ENCODE measurements at regions not wholly inside any gene's neighbourhood (a gene's known extent, or its start where the extent isn't known, plus 50 kb on each side); places are given as distances from the start of the nearest gene placed in this dataset.
"Not testable (repeated sequence)": the region's sequence is repeated elsewhere in the genome, so short reads cannot be mapped to it uniquely, and the experiment has no call there.

DNA sequence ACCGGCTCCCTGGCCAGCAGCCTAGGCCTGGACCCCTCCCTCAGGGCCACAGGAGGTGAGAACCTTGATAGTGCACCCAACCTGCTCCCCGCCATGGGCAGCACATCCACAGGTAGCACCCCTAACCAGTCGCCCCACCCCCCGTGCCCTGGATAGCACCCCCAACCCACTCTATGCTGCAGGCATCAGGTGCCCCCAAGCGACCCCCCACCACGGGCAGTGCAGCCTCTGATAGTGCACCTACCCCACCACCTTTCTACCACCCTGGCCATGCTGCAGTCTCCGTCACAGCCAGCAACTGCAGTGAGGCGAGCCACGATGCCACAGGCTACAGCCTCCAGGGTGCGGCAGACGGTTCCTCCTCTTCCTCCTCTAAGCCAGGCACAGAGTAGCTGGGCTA lies 55.6 kb downstream of the SOWAHC start:
- Mint-ChIP-seq H3K27me3 (peaks cover 5% of the 10 kb centered on the region), H3K4me1 (no peaks in the 10 kb centered on the region), H3K27ac (no peak overlapping the region), H3K4me3 (no peak overlapping the region), H3K9me3 (ENCODE audit: low read depth) (no peaks in the 10 kb centered on the region), H3K36me3 (no peaks in the 10 kb centered on the region)
- DNase-seq = no peak
- no peak for ATAC-seq
- CTCF ChIA-PET = no interaction called here

DNA sequence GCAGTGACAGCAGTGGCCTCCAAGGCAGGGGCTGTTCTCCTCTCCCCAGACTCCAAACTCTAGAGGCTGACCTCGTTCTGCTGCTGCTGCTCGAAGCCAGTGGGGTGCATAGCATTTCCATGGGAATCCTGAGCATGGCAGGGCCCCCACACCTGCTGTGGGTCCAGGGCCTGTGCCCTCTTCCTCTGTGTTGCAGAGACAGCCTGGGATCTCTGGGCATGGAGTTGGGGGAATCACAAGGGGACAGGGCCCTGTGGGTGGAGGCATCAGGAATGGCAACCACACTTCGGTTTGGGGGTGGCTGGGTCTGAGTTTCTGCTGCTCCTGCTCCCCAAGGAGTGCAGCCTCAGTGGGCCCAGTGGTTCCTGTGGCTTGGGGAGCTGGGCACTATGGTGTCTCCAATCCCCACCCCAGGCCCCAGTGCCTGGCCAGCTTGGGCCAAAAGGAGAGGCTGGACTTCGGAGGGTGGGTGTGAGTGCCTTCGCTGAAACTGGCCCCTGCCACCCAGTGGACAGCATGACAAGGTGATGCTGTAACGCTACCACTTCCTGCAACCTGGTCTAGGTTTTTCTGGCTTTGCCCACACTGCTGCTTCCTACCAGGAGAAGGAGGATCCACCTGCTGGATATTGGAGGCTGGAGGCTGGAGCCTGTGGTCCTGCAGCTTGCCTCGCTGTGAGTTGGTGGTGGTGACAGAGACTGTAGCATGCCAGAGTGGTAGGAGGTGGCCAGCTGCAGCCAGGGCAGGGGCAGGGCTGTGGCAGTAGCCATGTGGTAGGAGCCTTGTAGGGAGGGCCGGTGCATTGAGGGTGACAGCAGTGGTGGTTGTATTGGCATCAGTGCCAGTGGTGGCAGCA lies 56.6 kb downstream of the SOWAHC start:
- DNase-seq (no peak), ATAC-seq (no peak)
- Mint-ChIP-seq H3K9me3 (ENCODE audit: low read depth) (no peaks in the 10 kb centered on the region), H3K27ac (no peak overlapping the region), H3K27me3 (peaks cover 5% of the 10 kb centered on the region), H3K4me3 (no peak overlapping the region), H3K36me3 (no peaks in the 10 kb centered on the region), H3K4me1 (no peaks in the 10 kb centered on the region)
- CTCF ChIA-PET = no interaction called here

DNA sequence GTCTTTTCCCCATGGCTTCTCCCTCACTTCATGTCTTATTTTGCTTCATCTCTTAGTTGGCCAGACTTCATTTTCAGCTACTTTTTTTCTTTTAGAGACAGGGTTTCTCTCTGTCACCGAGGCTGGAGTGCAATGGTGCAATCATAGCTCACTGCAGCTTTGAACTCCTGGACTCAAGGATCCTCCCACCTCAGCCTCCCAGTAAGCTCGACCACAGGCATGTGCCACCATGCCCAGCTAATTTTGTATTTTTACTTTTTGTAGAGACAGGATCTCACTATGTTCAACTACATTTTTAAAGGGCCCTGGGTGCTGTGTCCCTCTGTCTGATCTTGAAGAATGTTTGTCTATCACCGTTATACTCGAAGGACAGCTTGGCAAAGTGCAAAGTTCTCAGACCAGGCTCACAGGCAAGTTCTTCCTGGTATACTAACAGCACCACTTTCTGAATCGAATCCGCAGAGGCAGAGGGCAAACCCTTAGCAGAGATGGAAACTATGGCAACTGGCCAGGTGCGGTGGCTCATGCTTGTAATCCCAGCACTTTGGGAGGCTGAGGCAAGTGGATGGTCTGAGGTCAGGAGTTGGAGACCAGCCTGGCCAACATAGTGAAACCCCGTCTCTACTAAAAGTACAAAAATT lies 60.9 kb downstream of the SOWAHC start:
- H3K27ac Mint-ChIP-seq = no peak overlapping the region
- CTCF ChIA-PET = no interaction called here
- H3K36me3 Mint-ChIP-seq = no peaks in the 10 kb centered on the region
- H3K4me3 Mint-ChIP-seq = no peak overlapping the region
- no peaks in the 10 kb centered on the region for H3K4me1 Mint-ChIP-seq
- H3K27me3 Mint-ChIP-seq = peaks cover 6% of the 10 kb centered on the region
- no peaks in the 10 kb centered on the region for H3K9me3 Mint-ChIP-seq (ENCODE audit: low read depth)
- DNase-seq = no peak
- no peak for ATAC-seq

DNA sequence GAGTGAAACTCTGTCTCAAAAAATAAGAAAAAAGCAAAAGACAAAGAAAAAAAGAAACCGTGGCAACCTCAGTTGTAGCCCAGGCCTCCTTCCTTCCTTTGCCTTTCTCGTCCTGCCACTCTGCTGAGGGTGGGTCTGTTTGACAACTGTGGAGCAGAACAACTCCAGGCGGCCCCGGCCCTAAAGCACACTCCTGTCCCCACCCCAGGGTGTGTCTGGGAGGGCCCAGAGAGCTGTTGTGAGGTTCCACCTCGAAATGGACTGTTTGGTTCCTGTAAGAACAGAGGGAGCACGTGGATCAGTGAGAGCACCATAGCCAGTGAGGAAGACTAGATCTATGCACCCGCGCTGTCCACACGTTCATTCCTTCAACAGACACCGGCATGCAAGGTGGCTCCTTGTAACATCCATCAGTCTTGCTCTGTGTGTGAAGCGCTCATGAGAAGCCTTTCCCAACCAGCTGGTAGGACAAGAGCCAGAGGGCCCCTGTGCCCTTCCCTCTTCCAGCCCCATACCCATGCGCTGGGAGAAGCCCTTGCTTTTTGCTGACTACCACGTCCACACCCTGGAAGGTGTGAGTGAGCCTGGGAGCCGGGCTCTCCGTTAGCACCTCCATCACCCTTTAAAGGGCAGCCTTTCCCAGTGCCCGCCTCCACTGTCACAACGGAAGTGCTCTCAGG lies 61.6 kb downstream of the SOWAHC start:
- Mint-ChIP-seq H3K36me3 (no peaks in the 10 kb centered on the region), H3K27me3 (peaks cover 6% of the 10 kb centered on the region), H3K9me3 (ENCODE audit: low read depth) (no peaks in the 10 kb centered on the region), H3K27ac (no peak overlapping the region), H3K4me3 (no peak overlapping the region), H3K4me1 (no peaks in the 10 kb centered on the region)
- DNase-seq (no peak), ATAC-seq (no peak)
- CTCF ChIA-PET = no interaction called here

DNA sequence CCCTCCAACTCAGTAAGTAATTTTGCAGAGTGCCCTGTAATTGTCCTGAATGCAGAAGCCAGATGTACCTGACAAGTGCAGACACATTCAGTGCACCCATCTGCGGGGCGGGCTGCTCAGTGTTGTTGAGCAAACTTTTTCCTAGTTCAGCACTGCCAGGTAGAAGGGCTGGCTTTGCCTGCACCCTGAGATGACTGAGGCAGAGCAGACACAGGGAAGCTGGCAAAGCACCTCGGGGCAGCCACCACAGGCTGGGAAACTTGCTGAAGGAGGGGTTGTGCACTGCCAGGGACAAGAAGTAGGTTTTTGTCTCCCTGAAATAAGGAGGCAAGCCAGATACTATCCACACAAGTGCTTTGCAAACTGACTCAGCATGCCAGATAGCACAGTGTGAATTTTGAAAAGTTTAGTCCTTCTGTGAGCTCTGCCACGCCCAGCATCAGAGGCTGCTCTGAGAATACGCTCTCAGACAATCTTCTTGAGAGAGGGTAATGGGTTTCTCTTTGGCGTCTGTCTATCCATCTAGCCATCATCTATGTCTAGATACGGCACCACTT lies 62.3 kb downstream of the SOWAHC start:
- CTCF ChIA-PET = no interaction called here
- no peaks in the 10 kb centered on the region for H3K36me3 Mint-ChIP-seq

DNA sequence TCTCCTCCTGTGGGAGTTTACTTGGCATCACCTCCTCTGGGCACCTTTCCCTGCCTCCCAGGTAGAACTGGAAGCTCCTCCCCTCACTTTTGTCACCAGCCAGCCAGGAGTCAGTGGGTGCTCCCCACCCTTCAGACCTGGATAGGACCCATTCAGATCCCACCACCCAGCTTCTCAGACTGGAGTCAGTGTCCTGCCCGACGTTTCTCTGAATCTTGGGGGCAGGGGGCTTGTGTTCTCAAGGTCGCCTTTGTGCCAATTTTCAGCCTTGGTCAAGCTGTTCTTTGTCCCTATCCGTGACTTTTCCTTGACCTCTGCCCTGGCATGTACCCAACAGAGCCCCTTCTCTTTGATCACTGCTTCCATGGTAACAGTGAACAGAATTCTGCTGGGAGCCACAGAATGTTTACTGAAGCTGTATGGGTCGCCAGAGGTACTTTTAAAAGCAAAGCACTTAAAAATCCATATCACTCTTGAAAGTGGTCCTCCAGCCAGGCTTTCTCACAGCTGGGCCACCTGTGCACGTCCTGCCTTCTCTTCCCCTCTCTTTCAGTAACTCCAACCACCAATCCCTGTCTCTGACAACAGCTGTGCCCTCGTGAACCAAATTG lies 63.1 kb downstream of the SOWAHC start:
- H3K27ac Mint-ChIP-seq; H3K36me3 Mint-ChIP-seq; ATAC-seq; DNase-seq; H3K4me1 Mint-ChIP-seq; H3K4me3 Mint-ChIP-seq; CTCF ChIA-PET; H3K9me3 Mint-ChIP-seq (ENCODE audit: low read depth): not testable (repeated sequence)
- H3K27me3 Mint-ChIP-seq = peaks cover 13% of the 10 kb centered on the region

More for the DNA sequence above, 62.3 kb downstream of the SOWAHC start:
- H3K9me3 Mint-ChIP-seq (ENCODE audit: low read depth) = no peaks in the 10 kb centered on the region
- H3K27ac Mint-ChIP-seq = no peak overlapping the region
- no peak overlapping the region for H3K4me3 Mint-ChIP-seq
- peaks cover 13% of the 10 kb centered on the region for H3K27me3 Mint-ChIP-seq
- ATAC-seq (no peak), DNase-seq (no peak)
- H3K4me1 Mint-ChIP-seq = no peaks in the 10 kb centered on the region

DNA sequence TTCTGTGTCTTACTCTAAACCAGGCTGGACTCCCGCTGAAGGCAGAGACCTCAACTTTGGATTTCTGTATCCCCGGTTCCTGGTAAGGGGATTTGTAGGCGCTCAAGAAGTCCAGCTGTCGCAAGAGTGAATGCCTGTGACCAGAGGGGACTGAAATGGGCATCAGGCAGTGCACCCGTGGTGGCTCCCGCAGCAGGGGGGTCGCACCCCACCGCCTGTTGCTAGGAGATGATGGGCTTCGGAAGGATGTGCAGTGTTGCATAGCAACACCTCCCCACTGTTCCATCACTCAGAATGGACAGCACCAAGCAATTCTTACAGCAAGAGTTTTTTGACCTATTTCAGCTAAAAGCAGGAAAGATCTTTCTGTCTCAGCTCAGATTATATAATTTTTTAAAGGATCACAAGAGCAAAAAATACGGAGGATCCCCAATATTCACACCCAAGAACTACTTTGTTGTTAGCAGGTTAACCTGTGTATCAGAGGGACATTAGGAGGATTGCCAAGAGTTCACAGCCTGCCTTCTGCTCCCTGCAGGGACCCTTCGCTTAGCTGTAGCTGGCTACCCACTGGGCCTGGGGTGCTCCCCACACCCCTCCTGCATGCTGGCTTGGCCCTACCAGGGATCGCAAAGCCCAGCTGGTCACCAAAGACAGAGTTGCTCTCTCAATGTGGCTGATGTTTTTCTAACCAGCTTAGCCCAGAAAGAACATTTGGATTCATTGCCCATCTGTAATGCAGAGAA lies 63.8 kb downstream of the SOWAHC start:
- Mint-ChIP-seq H3K4me1 (no peaks in the 10 kb centered on the region), H3K4me3 (no peak overlapping the region), H3K27ac (no peak overlapping the region), H3K27me3 (peaks cover 13% of the 10 kb centered on the region), H3K9me3 (ENCODE audit: low read depth) (no peaks in the 10 kb centered on the region), H3K36me3 (no peaks in the 10 kb centered on the region)
- CTCF ChIA-PET = no interaction called here
- DNase-seq (no peak), ATAC-seq (no peak)

DNA sequence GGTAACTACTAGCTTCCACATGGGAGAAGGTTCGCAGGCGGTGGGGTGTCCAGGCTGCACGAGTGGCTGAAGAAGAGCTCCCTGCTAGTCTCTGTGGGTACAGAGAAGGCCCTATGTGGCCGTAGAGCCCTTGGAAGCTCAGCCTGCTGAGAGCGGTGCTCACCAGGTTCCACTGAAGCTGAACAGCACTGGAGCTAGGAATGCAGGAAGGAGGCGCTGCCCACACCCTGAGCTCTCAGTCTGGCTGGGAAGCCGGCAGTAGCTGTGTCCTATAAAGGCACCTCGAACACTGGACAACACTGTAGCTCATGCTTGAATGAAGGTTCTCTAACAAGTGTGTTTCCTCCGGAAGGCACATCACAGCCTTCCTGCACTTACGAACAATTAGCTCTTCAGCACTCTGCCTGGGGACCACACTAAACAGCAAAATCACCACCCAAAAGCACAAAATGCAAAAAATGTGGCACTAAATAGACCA lies 64.6 kb downstream of the SOWAHC start:
- ATAC-seq; H3K27ac Mint-ChIP-seq; H3K4me3 Mint-ChIP-seq; H3K4me1 Mint-ChIP-seq; CTCF ChIA-PET; DNase-seq; H3K36me3 Mint-ChIP-seq; H3K9me3 Mint-ChIP-seq (ENCODE audit: low read depth): not testable (repeated sequence)
- peaks cover 13% of the 10 kb centered on the region for H3K27me3 Mint-ChIP-seq

DNA sequence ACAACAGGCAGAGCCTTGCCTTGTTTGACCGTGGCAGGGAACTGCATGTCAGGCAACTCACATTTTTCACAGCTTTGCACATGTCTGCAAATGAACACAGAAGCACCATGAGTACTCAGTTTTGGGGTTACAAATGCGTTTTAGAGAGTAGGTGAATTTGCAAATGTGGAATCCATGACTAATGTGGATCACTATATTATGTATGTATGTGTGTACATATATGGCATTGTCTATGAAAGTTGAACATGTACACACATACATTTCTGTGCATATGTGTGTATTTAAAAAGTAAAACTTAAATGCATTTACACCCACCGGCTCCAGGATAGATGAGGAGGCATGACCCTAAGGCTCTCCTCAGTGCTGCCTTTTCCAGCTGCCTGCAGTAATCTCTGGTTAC lies 65.1 kb downstream of the SOWAHC start:
- no peak for DNase-seq
- H3K4me3 Mint-ChIP-seq = no peak overlapping the region
- H3K27me3 Mint-ChIP-seq = peaks cover 13% of the 10 kb centered on the region
- CTCF ChIA-PET = no interaction called here
- H3K27ac Mint-ChIP-seq = no peak overlapping the region
- H3K9me3 Mint-ChIP-seq (ENCODE audit: low read depth) = no peaks in the 10 kb centered on the region
- H3K4me1 Mint-ChIP-seq = no peaks in the 10 kb centered on the region
- no peaks in the 10 kb centered on the region for H3K36me3 Mint-ChIP-seq
- no peak for ATAC-seq

DNA sequence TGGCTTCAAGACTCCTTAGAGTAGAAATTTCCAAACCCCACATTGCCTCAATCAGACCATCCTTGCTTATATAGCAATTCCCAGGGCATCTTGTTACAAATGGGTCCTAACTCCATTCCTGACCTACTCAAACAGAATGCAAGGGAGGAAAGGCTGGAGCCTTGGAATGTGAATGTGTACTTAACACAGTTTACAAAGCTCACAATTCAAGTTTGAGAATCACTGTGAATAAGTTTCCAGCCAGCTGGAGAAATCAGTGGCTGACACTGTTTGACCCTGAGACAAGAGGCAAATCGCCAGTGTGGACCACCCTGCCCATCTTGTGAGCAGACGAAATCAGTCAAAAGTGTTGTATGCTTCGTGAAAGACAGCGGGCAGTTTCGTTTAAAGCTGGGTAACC lies 65.5 kb downstream of the SOWAHC start:
- no peaks in the 10 kb centered on the region for H3K36me3 Mint-ChIP-seq
- no peaks in the 10 kb centered on the region for H3K4me1 Mint-ChIP-seq
- H3K4me3 Mint-ChIP-seq = no peak overlapping the region
- peaks cover 13% of the 10 kb centered on the region for H3K27me3 Mint-ChIP-seq
- no peak for DNase-seq
- no peak for ATAC-seq
- CTCF ChIA-PET = no interaction called here
- H3K9me3 Mint-ChIP-seq (ENCODE audit: low read depth) = no peaks in the 10 kb centered on the region
- no peak overlapping the region for H3K27ac Mint-ChIP-seq

DNA sequence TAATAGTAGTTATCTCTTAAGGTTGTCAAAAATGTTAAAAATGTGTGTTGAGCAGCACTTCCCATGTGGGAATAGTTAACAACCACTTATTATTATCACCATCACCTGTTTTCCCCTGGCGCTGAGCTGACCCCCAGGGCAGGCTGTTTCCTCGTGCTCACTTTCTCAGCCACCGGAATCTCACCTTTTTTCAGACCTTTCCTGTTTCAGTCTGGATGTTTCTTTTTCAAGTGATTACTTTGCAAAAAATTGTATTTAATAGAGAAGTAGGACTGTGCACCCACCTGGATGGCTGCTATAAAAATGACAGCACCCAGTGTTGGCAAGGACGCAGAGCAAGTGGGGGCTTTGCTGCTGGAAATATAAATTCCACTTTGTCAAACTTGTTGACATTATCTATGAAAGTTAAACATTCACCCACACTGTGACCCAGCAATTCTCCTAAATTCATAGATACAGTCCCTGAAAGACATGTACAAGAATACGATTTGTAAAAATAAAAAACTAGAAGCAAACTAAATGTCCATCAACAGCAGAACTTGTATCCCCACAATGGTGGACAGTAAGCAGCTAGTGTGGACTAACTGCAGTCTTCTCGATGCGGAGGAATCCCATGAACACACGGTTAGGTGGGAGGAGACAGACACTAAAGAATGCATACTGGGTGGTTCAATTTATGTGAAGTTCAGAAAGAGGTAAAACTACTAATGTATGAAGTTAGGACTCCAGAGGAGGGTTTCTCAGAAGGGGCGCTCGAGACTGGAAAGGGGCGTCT lies 66.5 kb downstream of the SOWAHC start:
- Mint-ChIP-seq H3K4me3 (no peak overlapping the region), H3K9me3 (ENCODE audit: low read depth) (no peaks in the 10 kb centered on the region), H3K36me3 (no peaks in the 10 kb centered on the region), H3K27me3 (peaks cover 13% of the 10 kb centered on the region), H3K4me1 (no peaks in the 10 kb centered on the region), H3K27ac (no peak overlapping the region)
- CTCF ChIA-PET = no interaction called here
- DNase-seq (no peak), ATAC-seq (no peak)

DNA sequence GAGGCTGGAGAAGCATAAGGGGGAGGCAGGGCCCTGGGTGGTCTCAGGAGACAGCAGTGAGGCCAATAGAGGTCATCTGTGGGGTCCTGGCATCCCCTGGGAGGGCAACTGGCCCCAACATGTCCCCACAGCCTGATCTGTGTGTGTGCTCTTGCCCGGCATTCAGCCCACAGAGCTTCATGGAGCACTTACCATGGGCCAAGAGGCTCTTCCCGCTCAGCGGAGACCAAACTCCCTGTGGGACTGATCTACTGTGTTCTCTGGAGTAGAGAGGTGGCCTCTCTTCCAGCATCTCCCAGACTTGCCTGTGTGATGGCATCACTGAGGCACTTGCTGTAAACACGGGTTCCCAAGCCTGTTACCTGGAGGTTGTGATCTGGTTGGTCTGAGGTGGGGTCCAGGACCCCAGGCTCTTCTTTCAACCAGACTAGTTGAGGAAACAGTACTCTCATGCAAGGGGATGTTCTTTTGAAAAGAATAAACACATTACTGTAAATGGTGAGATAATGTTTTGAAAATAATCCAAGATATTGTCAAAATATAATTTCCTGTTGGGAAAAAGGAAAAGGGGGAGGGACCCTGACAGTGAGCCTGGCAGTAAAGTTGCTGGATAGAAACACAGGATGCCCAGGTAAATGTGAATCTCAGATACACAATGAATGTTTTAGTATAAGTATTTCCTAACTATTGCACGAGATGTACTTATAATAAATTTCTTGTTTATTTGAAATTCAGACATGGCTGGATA lies 67.6 kb downstream of the SOWAHC start:
- no peak overlapping the region for H3K4me3 Mint-ChIP-seq
- H3K4me1 Mint-ChIP-seq = no peaks in the 10 kb centered on the region
- no peak for DNase-seq
- peaks cover 13% of the 10 kb centered on the region for H3K27me3 Mint-ChIP-seq
- CTCF ChIA-PET = no interaction called here
- no peak overlapping the region for H3K27ac Mint-ChIP-seq
- no peaks in the 10 kb centered on the region for H3K36me3 Mint-ChIP-seq
- ATAC-seq = no peak
- H3K9me3 Mint-ChIP-seq (ENCODE audit: low read depth) = no peaks in the 10 kb centered on the region

All from activated CD8-positive, alpha-beta memory T cell treated with anti-CD3 and anti-CD28 coated beads, Interleukin-2, amount 10 ng/mL, durations not matched to agents 7 days and 5 days (primary cell).